ENCODE measurements at regions not wholly inside any gene's neighbourhood (a gene's known extent, or its start where the extent isn't known, plus 50 kb on each side); places are given as distances from the start of the nearest gene placed in this dataset.

GRCh38 chr2:237171396-237171795 is 85.7 kb downstream of the COPS8 start:
- no peak for DNase-seq

GRCh38 chr2:237171881-237172280 is 86.2 kb downstream of the COPS8 start:
- DNase-seq, result no peak

- DNase-seq, result no peak
Observed at GRCh38 chr2:237177052-237177451, 91.4 kb downstream of the COPS8 start.

GRCh38 chr2:237177986-237178385 is 92.3 kb downstream of the COPS8 start:
- no peak for DNase-seq

GRCh38 chr2:237178396-237178795 is 92.7 kb downstream of the COPS8 start:
- no peak for DNase-seq

GRCh38 chr2:237179161-237179560 is 93.5 kb downstream of the COPS8 start:
- DNase-seq, result no peak

GRCh38 chr2:237180187-237180586 is 94.5 kb downstream of the COPS8 start:
- DNase-seq, result no peak

- no peak for DNase-seq
Observed at GRCh38 chr2:237180987-237181386, 95.3 kb downstream of the COPS8 start.

GRCh38 chr2:237181844-237182243 is 96.2 kb downstream of the COPS8 start:
- no peak for DNase-seq

- DNase-seq, result no peak
Observed at GRCh38 chr2:237182422-237183123, 96.9 kb downstream of the COPS8 start.

- DNase-seq, result no peak
Observed at GRCh38 chr2:237184192-237184918, 98.7 kb downstream of the COPS8 start.

- no peak for DNase-seq
Observed at GRCh38 chr2:237184919-237185552, 99.3 kb downstream of the COPS8 start.

GRCh38 chr2:237185553-237185925 is 99.8 kb downstream of the COPS8 start:
- DNase-seq, result no peak

GRCh38 chr2:237189799-237190198 is 104.1 kb downstream of the COPS8 start:
- DNase-seq, result no peak

GRCh38 chr2:237190966-237191713 is 105.5 kb downstream of the COPS8 start:
- DNase-seq, result no peak

GRCh38 chr2:237191714-237192081 is 106.0 kb downstream of the COPS8 start:
- no peak for DNase-seq

GRCh38 chr2:237192881-237193280 is 107.2 kb downstream of the COPS8 start:
- DNase-seq, result peak; percentile 2

GRCh38 chr2:237193436-237193835 is 107.7 kb downstream of the COPS8 start:
- DNase-seq, result no peak

- no peak for DNase-seq
Observed at GRCh38 chr2:237194081-237194480, 108.4 kb downstream of the COPS8 start.

GRCh38 chr2:237194906-237195305 is 109.2 kb downstream of the COPS8 start:
- peak; percentile 50 for DNase-seq

- peak; percentile 46 for DNase-seq
Observed at GRCh38 chr2:237195396-237196120, 109.9 kb downstream of the COPS8 start.

GRCh38 chr2:237196409-237196808 is 110.7 kb downstream of the COPS8 start:
- peak; percentile 29 for DNase-seq
